WTC11 (cell line): ENCODE measurements at regions not wholly inside any gene's neighbourhood (a gene's known extent, or its start where the extent isn't known, plus 50 kb on each side); places are given as distances from the start of the nearest gene placed in this dataset.

ENCODE experiments used
- ATAC-seq: fragments of 200-7000 bp; cut with Tn5 transposase; 2 replicates; pipeline ENCODE4 v1.10.0; 2021; ENCODE audit warnings: mild to moderate bottlenecking, moderate library complexity
- CTCF ChIA-PET: fragments of 300-600 bp; sonication (Branson Sonifier 250); formaldehyde crosslinking; loops from one replicate; lab custom pipeline; 2021; ENCODE audit warnings: antibody characterized with exemption; lab: Charles Lee
- POLR2A ChIA-PET: fragments of 350-600 bp; sonication (Branson Sonifier 250); formaldehyde crosslinking; loops from one replicate; lab custom pipeline; 2021; ENCODE audit warnings: antibody characterized with exemption; lab: Charles Lee
- DNase-seq: peaks from one replicate; pipeline ENCODE4 v3.0.0; 2021; ENCODE audit warnings: low spot score
- H3K27ac Mint-ChIP-seq: 2 replicates; pipeline ENCODE4 v1.8.0; 2021; ENCODE audit warnings: mixed read lengths
- H3K27me3 Mint-ChIP-seq: 2 replicates; pipeline ENCODE4 v1.8.0; 2021; ENCODE audit warnings: low read depth, mild to moderate bottlenecking, moderate library complexity, mixed read lengths
- H3K36me3 Mint-ChIP-seq: 2 replicates; pipeline ENCODE4 v1.8.0; 2021; ENCODE audit warnings: mixed read lengths
- H3K4me1 Mint-ChIP-seq: 2 replicates; pipeline ENCODE4 v1.8.0; 2022; ENCODE audit warnings: mixed read lengths
- H3K4me3 Mint-ChIP-seq: 2 replicates; pipeline ENCODE4 v1.8.0; 2021; ENCODE audit warnings: mild to moderate bottlenecking, moderate library complexity, mixed read lengths
- H3K9me3 Mint-ChIP-seq: 2 replicates; pipeline ENCODE4 v1.8.0; 2021; ENCODE audit warnings: mixed read lengths
- AR ChIP-seq: fragments of 250-450 bp; sonication (Bioruptor Pico); IDR thresholded peaks from 2 replicates; pipeline ENCODE4 v1.9.0; 2021; ENCODE audit warnings: mild to moderate bottlenecking
- ATF1 ChIP-seq: sonication (generic); formaldehyde crosslinking; IDR thresholded peaks from 2 replicates; pipeline ENCODE4 v1.8.1; 2023; ENCODE audit warnings: mild to moderate bottlenecking, moderate library complexity, missing genetic modification reagents
- CBFB ChIP-seq: sonication (generic); formaldehyde crosslinking; IDR thresholded peaks from 2 replicates; pipeline ENCODE4 v1.8.1; 2022; ENCODE audit warnings: mild to moderate bottlenecking, low read depth, missing genetic modification reagents
- CREB1 ChIP-seq: sonication (generic); formaldehyde crosslinking; IDR thresholded peaks from 2 replicates; pipeline ENCODE4 v1.8.0; 2023; ENCODE audit warnings: mild to moderate bottlenecking, missing genetic modification reagents
- CREM ChIP-seq: sonication (generic); formaldehyde crosslinking; IDR thresholded peaks from 2 replicates; pipeline ENCODE4 v1.8.1; 2022; ENCODE audit warnings: mild to moderate bottlenecking, missing genetic modification reagents, moderate library complexity
- ELF4 ChIP-seq: sonication (generic); formaldehyde crosslinking; IDR thresholded peaks from 2 replicates; pipeline ENCODE4 v1.8.1; 2022; ENCODE audit warnings: low read depth, mild to moderate bottlenecking, moderate library complexity, missing genetic modification reagents
- FOXJ3 ChIP-seq: sonication (generic); formaldehyde crosslinking; IDR thresholded peaks from 2 replicates; pipeline ENCODE4 v1.9.0; 2021; ENCODE audit warnings: missing genetic modification reagents, mild to moderate bottlenecking, borderline replicate concordance
- FOXP1 ChIP-seq: sonication (generic); formaldehyde crosslinking; IDR thresholded peaks from 2 replicates; pipeline ENCODE4 v1.8.0; 2022; ENCODE audit warnings: missing genetic modification reagents, mild to moderate bottlenecking, moderate library complexity, borderline replicate concordance
- GABPB1 ChIP-seq: sonication (generic); formaldehyde crosslinking; IDR thresholded peaks from 2 replicates; pipeline ENCODE4 v1.8.1; 2023; ENCODE audit warnings: mild to moderate bottlenecking, missing genetic modification reagents
- MXD4 ChIP-seq: fragments of 250-450 bp; sonication (Bioruptor Pico); IDR thresholded peaks from 2 replicates; pipeline ENCODE4 v1.8.0; 2021; ENCODE audit warnings: mild to moderate bottlenecking, moderate library complexity, borderline replicate concordance
- RORB ChIP-seq: fragments of 250-450 bp; sonication (Bioruptor Pico); IDR thresholded peaks from 2 replicates; pipeline ENCODE4 v1.9.0; 2021; ENCODE audit warnings: mild to moderate bottlenecking
- SP1 ChIP-seq: sonication (generic); formaldehyde crosslinking; conservative IDR thresholded peaks from 2 replicates; pipeline ENCODE4 v1.8.1; 2022; ENCODE audit warnings: missing genetic modification reagents
- TCF7 ChIP-seq: sonication (generic); formaldehyde crosslinking; IDR thresholded peaks from 2 replicates; pipeline ENCODE4 v1.8.0; 2022; ENCODE audit warnings: mild to moderate bottlenecking, low read depth, missing genetic modification reagents, moderate library complexity
- TP53 ChIP-seq: sonication (generic); formaldehyde crosslinking; IDR thresholded peaks from 2 replicates; pipeline ENCODE4 v1.8.1; 2023; ENCODE audit warnings: mild to moderate bottlenecking, missing genetic modification reagents
- USF1 ChIP-seq: sonication (generic); formaldehyde crosslinking; IDR thresholded peaks from 2 replicates; pipeline ENCODE4 v1.8.0; 2022; ENCODE audit warnings: mild to moderate bottlenecking, missing genetic modification reagents
- ZNF232 ChIP-seq: sonication (generic); formaldehyde crosslinking; IDR thresholded peaks from 2 replicates; pipeline ENCODE4 v1.8.0; 2022; ENCODE audit warnings: mild to moderate bottlenecking, missing genetic modification reagents
- ZNF317 ChIP-seq: sonication (generic); formaldehyde crosslinking; IDR thresholded peaks from 2 replicates; pipeline ENCODE4 v1.8.1; 2023; ENCODE audit warnings: low read depth, mild to moderate bottlenecking, moderate library complexity, missing genetic modification reagents, borderline replicate concordance
- ZNF396 ChIP-seq: fragments of 250-450 bp; sonication (Bioruptor Pico); IDR thresholded peaks from 2 replicates; pipeline ENCODE4 v1.8.0; 2021; ENCODE audit warnings: mild to moderate bottlenecking, moderate library complexity, borderline replicate concordance
- ZNF532 ChIP-seq: fragments of 250-450 bp; sonication (Bioruptor Pico); IDR thresholded peaks from 2 replicates; pipeline ENCODE4 v1.9.0; 2021; ENCODE audit warnings: mild to moderate bottlenecking, borderline replicate concordance
- TF ChIP-seq, protein P1 (sequence below): sonication (generic); formaldehyde crosslinking; IDR thresholded peaks from 2 replicates; pipeline ENCODE4 v1.8.0; 2023; ENCODE audit warnings: mild to moderate bottlenecking, missing genetic modification reagents
- TF ChIP-seq, protein P2 (sequence below): sonication (generic); formaldehyde crosslinking; IDR thresholded peaks from 2 replicates; pipeline ENCODE4 v1.8.1; 2022; ENCODE audit warnings: missing genetic modification reagents, borderline replicate concordance
- TF ChIP-seq, protein P3 (sequence below): fragments of 200-600 bp; IDR thresholded peaks from 2 replicates; pipeline ENCODE4 v1.8.0; 2022; ENCODE audit warnings: antibody characterized with exemption

DNA sequence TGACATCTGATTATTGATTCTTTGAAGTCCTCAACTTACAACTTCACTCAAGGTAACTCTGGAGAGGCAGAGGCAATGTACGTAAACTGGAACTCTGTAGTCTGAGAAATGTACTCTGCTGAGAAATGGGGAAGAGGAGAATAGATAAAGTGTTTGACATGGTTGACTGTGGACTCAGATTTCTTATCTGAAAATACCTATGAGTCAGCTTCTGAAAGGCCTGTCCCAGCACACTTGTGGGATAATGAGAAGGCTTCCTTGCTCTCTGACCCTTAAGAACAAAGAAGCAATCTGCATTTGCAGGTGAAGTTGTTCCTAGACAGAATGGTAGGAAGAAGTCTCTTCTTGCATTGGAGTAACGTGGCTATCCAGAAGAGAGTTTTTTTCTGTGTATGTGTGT is 1573.5 kb downstream of the BRINP3 start:
- POLR2A ChIA-PET: no interaction called here
- no peaks in the 10 kb centered on the region for H3K36me3 Mint-ChIP-seq
- DNase-seq (no peak), ATAC-seq (no peak)
- CTCF ChIA-PET: no interaction called here
- H3K4me3 Mint-ChIP-seq: no peak overlapping the region
- 0 out of 2 replicates have a peak, but pooled peaks cover 5% of the 10 kb centered on the region for H3K9me3 Mint-ChIP-seq
- H3K27me3 Mint-ChIP-seq: no peaks in the 10 kb centered on the region
- peak overlapping the region; percentile 41; the same call in 1 of the 2 replicates for H3K27ac Mint-ChIP-seq
- TF ChIP-seq, protein P1, sequence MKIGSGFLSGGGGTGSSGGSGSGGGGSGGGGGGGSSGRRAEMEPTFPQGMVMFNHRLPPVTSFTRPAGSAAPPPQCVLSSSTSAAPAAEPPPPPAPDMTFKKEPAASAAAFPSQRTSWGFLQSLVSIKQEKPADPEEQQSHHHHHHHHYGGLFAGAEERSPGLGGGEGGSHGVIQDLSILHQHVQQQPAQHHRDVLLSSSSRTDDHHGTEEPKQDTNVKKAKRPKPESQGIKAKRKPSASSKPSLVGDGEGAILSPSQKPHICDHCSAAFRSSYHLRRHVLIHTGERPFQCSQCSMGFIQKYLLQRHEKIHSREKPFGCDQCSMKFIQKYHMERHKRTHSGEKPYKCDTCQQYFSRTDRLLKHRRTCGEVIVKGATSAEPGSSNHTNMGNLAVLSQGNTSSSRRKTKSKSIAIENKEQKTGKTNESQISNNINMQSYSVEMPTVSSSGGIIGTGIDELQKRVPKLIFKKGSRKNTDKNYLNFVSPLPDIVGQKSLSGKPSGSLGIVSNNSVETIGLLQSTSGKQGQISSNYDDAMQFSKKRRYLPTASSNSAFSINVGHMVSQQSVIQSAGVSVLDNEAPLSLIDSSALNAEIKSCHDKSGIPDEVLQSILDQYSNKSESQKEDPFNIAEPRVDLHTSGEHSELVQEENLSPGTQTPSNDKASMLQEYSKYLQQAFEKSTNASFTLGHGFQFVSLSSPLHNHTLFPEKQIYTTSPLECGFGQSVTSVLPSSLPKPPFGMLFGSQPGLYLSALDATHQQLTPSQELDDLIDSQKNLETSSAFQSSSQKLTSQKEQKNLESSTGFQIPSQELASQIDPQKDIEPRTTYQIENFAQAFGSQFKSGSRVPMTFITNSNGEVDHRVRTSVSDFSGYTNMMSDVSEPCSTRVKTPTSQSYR (CRISPR knock-in tag): no peak
- TF ChIP-seq, protein P2, sequence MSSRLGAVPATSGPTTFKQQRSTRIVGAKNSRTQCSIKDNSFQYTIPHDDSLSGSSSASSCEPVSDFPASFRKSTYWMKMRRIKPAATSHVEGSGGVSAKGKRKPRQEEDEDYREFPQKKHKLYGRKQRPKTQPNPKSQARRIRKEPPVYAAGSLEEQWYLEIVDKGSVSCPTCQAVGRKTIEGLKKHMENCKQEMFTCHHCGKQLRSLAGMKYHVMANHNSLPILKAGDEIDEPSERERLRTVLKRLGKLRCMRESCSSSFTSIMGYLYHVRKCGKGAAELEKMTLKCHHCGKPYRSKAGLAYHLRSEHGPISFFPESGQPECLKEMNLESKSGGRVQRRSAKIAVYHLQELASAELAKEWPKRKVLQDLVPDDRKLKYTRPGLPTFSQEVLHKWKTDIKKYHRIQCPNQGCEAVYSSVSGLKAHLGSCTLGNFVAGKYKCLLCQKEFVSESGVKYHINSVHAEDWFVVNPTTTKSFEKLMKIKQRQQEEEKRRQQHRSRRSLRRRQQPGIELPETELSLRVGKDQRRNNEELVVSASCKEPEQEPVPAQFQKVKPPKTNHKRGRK: no peak
- TF ChIP-seq RORB (CRISPR knock-in tag): no peak
- TF ChIP-seq GABPB1 (CRISPR knock-in tag): no peak
- no peak for TF ChIP-seq ZNF317 (CRISPR knock-in tag)
- TF ChIP-seq AR: no peak
- no peak for TF ChIP-seq CREB1 (CRISPR knock-in tag)
- no peak for TF ChIP-seq CBFB (CRISPR knock-in tag)
- TF ChIP-seq FOXJ3 (CRISPR knock-in tag): no peak
- TF ChIP-seq CREM (CRISPR knock-in tag): no peak
- TF ChIP-seq FOXP1 (CRISPR knock-in tag): no peak
- no peak for TF ChIP-seq TCF7 (CRISPR knock-in tag)
- TF ChIP-seq MXD4 (CRISPR knock-in tag): no peak
- H3K4me1 Mint-ChIP-seq: peaks cover 8% of the 10 kb centered on the region

GRCh38 chr1:188906921-188907641 is 1570.6 kb downstream of the BRINP3 start:
- POLR2A ChIA-PET: no interaction called here
- TF ChIP-seq USF1 (CRISPR knock-in tag) (no peak), ELF4 (CRISPR knock-in tag) (no peak), TP53 (CRISPR knock-in tag) (no peak), ATF1 (CRISPR knock-in tag) (no peak), ZNF232 (no peak), ZNF396 (CRISPR knock-in tag) (no peak), SP1 (CRISPR knock-in tag) (no peak), ZNF532 (CRISPR knock-in tag) (no peak)
- TF ChIP-seq, protein P3, sequence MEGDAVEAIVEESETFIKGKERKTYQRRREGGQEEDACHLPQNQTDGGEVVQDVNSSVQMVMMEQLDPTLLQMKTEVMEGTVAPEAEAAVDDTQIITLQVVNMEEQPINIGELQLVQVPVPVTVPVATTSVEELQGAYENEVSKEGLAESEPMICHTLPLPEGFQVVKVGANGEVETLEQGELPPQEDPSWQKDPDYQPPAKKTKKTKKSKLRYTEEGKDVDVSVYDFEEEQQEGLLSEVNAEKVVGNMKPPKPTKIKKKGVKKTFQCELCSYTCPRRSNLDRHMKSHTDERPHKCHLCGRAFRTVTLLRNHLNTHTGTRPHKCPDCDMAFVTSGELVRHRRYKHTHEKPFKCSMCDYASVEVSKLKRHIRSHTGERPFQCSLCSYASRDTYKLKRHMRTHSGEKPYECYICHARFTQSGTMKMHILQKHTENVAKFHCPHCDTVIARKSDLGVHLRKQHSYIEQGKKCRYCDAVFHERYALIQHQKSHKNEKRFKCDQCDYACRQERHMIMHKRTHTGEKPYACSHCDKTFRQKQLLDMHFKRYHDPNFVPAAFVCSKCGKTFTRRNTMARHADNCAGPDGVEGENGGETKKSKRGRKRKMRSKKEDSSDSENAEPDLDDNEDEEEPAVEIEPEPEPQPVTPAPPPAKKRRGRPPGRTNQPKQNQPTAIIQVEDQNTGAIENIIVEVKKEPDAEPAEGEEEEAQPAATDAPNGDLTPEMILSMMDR: no peak

More at GRCh38 chr1:188906921-188907641, 1570.6 kb downstream of the BRINP3 start:
- no peak overlapping the region for H3K4me3 Mint-ChIP-seq
- no peaks in the 10 kb centered on the region for H3K36me3 Mint-ChIP-seq
- no peak overlapping the region for H3K27ac Mint-ChIP-seq
- no peaks in the 10 kb centered on the region for H3K27me3 Mint-ChIP-seq
- DNase-seq (no peak), ATAC-seq (no peak)
- peaks cover 2% of the 10 kb centered on the region; the same call in 1 of the 2 replicates for H3K9me3 Mint-ChIP-seq
- H3K4me1 Mint-ChIP-seq: peaks cover 8% of the 10 kb centered on the region
- CTCF ChIA-PET: no interaction called here
